ENCODE measurements at regions not wholly inside any gene's neighbourhood (a gene's known extent, or its start where the extent isn't known, plus 50 kb on each side); places are given as distances from the start of the nearest gene placed in this dataset.

DNA sequence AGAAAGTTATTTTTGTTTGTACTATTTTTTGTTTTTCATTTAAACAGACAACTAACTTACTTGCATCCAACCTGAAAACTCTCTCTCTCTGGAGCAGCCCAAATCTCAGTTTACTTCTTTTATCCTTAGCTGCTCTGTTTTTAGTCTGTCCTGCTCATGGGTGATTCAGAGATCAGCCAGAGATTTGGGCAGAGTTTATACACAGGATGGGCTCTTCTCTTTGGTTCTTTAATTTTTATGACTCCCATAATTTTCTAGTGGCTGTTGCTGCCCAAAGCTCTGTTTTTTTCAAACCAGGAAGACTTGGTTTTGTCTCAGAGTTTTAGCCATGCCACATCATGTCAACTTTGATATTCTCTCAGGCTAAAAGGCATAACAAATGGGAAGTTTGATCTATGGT is 86.8 kb upstream of the CD55 start:
- Histone ChIP-seq H3K27ac (replicated peaks; ENCODE audit: low read length) (no peak overlapping the region), H2BK5ac (ENCODE audit: low read length) (no peak overlapping the region), H3K4me2 (ENCODE audit: insufficient read depth, low read length, poor library complexity, severe bottlenecking) (no peak overlapping the region), H3K4me3 (ENCODE audit: low read length in 2 of 2) (no peak overlapping the region), H3K4me1 (ENCODE audit: control insufficient read depth in 2 of 2, insufficient read depth in 1 of 2, low read depth in 1 of 2, low read length in 2 of 2) (no peaks in the 10 kb centered on the region), H2AFZ (ENCODE audit: low read length) (no peak overlapping the region), H3K9me3 (replicated peaks in 1 of 2; ENCODE audit: control insufficient read depth in 2 of 2, insufficient read depth in 1 of 2, low read depth in 1 of 2, low read length in 2 of 2) (no peaks in the 10 kb centered on the region), H2AK5ac (ENCODE audit: low read depth, low read length) (no peak overlapping the region), H4K8ac (ENCODE audit: low read depth, low read length) (no peak overlapping the region), H3K23ac (ENCODE audit: low read depth, low read length, poor library complexity) (no peak overlapping the region), H3K27me3 (ENCODE audit: control insufficient read depth in 3 of 3, insufficient read depth in 3 of 3, low read depth in 1 of 3, low read length in 3 of 3) (no peaks in the 10 kb centered on the region), H3K36me3 (replicated peaks in 1 of 2; ENCODE audit: control insufficient read depth in 2 of 2, insufficient read depth in 2 of 2, low read length in 2 of 2) (no peaks in the 10 kb centered on the region), H3K9ac (ENCODE audit: low read depth, low read length, poor library complexity) (no peak overlapping the region), H4K91ac (ENCODE audit: low read depth, low read length, poor library complexity) (no peak overlapping the region), H2BK120ac (ENCODE audit: low read depth, low read length) (no peak overlapping the region), H2BK12ac (ENCODE audit: low read length) (no peak overlapping the region), H3K79me1 (ENCODE audit: low read depth, low read length) (no peaks in the 10 kb centered on the region), H3K4ac (ENCODE audit: low read length) (no peak overlapping the region), H2BK15ac (ENCODE audit: low read length) (no peak overlapping the region), H3K18ac (ENCODE audit: low read length) (no peak overlapping the region), H3K14ac (ENCODE audit: low read length) (no peak overlapping the region)
- no peak for DNase-seq (ENCODE audit: low spot score)

- Histone ChIP-seq H3K4me2 (ENCODE audit: insufficient read depth, low read length, poor library complexity, severe bottlenecking) (no peak overlapping the region), H3K27ac (replicated peaks; ENCODE audit: low read length) (no peak overlapping the region), H4K8ac (ENCODE audit: low read depth, low read length) (no peak overlapping the region), H2BK120ac (ENCODE audit: low read depth, low read length) (no peak overlapping the region), H2BK12ac (ENCODE audit: low read length) (no peak overlapping the region), H3K18ac (ENCODE audit: low read length) (no peak overlapping the region), H3K36me3 (replicated peaks in 1 of 2; ENCODE audit: control insufficient read depth in 2 of 2, insufficient read depth in 2 of 2, low read length in 2 of 2) (no peaks in the 10 kb centered on the region), H2AFZ (ENCODE audit: low read length) (no peak overlapping the region), H2BK15ac (ENCODE audit: low read length) (no peak overlapping the region), H3K27me3 (ENCODE audit: control insufficient read depth in 3 of 3, insufficient read depth in 3 of 3, low read depth in 1 of 3, low read length in 3 of 3) (no peaks in the 10 kb centered on the region), H4K91ac (ENCODE audit: low read depth, low read length, poor library complexity) (no peak overlapping the region), H3K4me1 (ENCODE audit: control insufficient read depth in 2 of 2, insufficient read depth in 1 of 2, low read depth in 1 of 2, low read length in 2 of 2) (no peaks in the 10 kb centered on the region), H3K4ac (ENCODE audit: low read length) (no peak overlapping the region), H3K14ac (ENCODE audit: low read length) (no peak overlapping the region), H3K23ac (ENCODE audit: low read depth, low read length, poor library complexity) (no peak overlapping the region), H3K4me3 (ENCODE audit: low read length in 2 of 2) (no peak overlapping the region), H2BK5ac (ENCODE audit: low read length) (no peak overlapping the region), H3K79me1 (ENCODE audit: low read depth, low read length) (no peaks in the 10 kb centered on the region), H3K9me3 (replicated peaks in 1 of 2; ENCODE audit: control insufficient read depth in 2 of 2, insufficient read depth in 1 of 2, low read depth in 1 of 2, low read length in 2 of 2) (no peaks in the 10 kb centered on the region), H2AK5ac (ENCODE audit: low read depth, low read length) (no peak overlapping the region), H3K9ac (ENCODE audit: low read depth, low read length, poor library complexity) (no peak overlapping the region)
- no CpG with 5 or more reads among the region's 2 CpGs for WGBS, 2 donors (ENCODE audit: extremely low coverage in 2 of 2, insufficient read length in 2 of 2, insufficient replicate concordance in 1 of 2)
- no peak for DNase-seq (ENCODE audit: low spot score)
These were observed 81.6 kb upstream of the CD55 start for GRCh38 chr1:207239874-207240273.

GRCh38 chr1:207240325-207241101 is 81.0 kb upstream of the CD55 start:
- H3K27ac ChIP-seq (replicated peaks; ENCODE audit: low read length): no peak overlapping the region
- no CpG with 5 or more reads among the region's 5 CpGs for WGBS, 2 donors (ENCODE audit: extremely low coverage in 2 of 2, insufficient read length in 2 of 2, insufficient replicate concordance in 1 of 2)
- no peak overlapping the region for H3K14ac ChIP-seq (ENCODE audit: low read length)
- H4K8ac ChIP-seq (ENCODE audit: low read depth, low read length): no peak overlapping the region
- no peak overlapping the region for H2AK5ac ChIP-seq (ENCODE audit: low read depth, low read length)
- H2BK5ac ChIP-seq (ENCODE audit: low read length): no peak overlapping the region
- H3K18ac ChIP-seq (ENCODE audit: low read length): no peak overlapping the region
- no peaks in the 10 kb centered on the region for H3K36me3 ChIP-seq (replicated peaks in 1 of 2; ENCODE audit: control insufficient read depth in 2 of 2, insufficient read depth in 2 of 2, low read length in 2 of 2)
- H3K23ac ChIP-seq (ENCODE audit: low read depth, low read length, poor library complexity): no peak overlapping the region
- H2BK12ac ChIP-seq (ENCODE audit: low read length): no peak overlapping the region
- H3K4ac ChIP-seq (ENCODE audit: low read length): no peak overlapping the region
- no peak for DNase-seq (ENCODE audit: low spot score)
- no peaks in the 10 kb centered on the region for H3K4me1 ChIP-seq (ENCODE audit: control insufficient read depth in 2 of 2, insufficient read depth in 1 of 2, low read depth in 1 of 2, low read length in 2 of 2)
- H2BK120ac ChIP-seq (ENCODE audit: low read depth, low read length): no peak overlapping the region
- no peak overlapping the region for H3K4me3 ChIP-seq (ENCODE audit: low read length in 2 of 2)
- H3K9me3 ChIP-seq (replicated peaks in 1 of 2; ENCODE audit: control insufficient read depth in 2 of 2, insufficient read depth in 1 of 2, low read depth in 1 of 2, low read length in 2 of 2): no peaks in the 10 kb centered on the region
- no peaks in the 10 kb centered on the region for H3K27me3 ChIP-seq (ENCODE audit: control insufficient read depth in 3 of 3, insufficient read depth in 3 of 3, low read depth in 1 of 3, low read length in 3 of 3)
- no peak overlapping the region for H3K4me2 ChIP-seq (ENCODE audit: insufficient read depth, low read length, poor library complexity, severe bottlenecking)
- H2BK15ac ChIP-seq (ENCODE audit: low read length): no peak overlapping the region
- no peak overlapping the region for H2AFZ ChIP-seq (ENCODE audit: low read length)
- no peak overlapping the region for H3K9ac ChIP-seq (ENCODE audit: low read depth, low read length, poor library complexity)
- no peak overlapping the region for H4K91ac ChIP-seq (ENCODE audit: low read depth, low read length, poor library complexity)
- H3K79me1 ChIP-seq (ENCODE audit: low read depth, low read length): no peaks in the 10 kb centered on the region

DNA sequence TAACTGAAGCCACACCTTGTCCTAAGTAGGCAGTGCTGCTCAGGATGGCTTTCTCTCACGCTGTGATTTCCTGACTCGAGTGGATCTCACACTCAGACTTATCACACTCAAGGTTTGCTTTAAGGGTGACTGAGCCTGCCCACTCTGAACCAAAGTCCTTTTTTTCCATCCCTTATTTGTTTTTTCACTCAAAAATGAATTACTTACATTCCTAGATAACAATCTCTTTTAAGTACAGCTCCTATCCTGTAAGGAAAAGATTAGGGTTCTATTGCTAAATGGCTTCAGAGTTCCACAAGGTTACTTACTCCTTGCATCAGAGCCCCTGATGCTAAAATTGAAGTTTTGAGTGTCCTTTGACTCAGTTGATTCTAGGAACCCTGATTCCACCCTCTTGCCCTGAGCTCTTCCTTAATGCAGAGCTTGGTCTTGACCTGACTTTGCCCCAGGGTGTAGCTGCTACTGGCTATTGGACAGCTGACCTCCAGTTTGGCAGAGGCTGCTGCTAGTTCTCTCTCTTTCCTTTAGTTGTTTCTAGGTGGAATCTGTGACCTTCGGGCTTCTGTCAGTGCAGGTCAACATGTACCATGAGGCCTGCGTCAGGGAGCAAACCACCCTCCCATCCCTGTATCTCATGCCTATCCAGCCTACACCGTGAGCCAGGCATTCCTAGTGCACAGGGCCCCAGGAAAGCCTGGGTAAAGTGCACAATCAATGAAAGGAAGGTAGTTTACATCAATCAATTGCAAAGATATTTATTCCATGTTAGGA is 80.1 kb upstream of the CD55 start:
- H3K4me2 ChIP-seq (ENCODE audit: insufficient read depth, low read length, poor library complexity, severe bottlenecking): no peak overlapping the region
- no peak overlapping the region for H3K4me3 ChIP-seq (ENCODE audit: low read length in 2 of 2)
- H4K91ac ChIP-seq (ENCODE audit: low read depth, low read length, poor library complexity): no peak overlapping the region
- H2BK12ac ChIP-seq (ENCODE audit: low read length): no peak overlapping the region
- no CpG with 5 or more reads among the region's 5 CpGs for WGBS, 2 donors (ENCODE audit: extremely low coverage in 2 of 2, insufficient read length in 2 of 2, insufficient replicate concordance in 1 of 2)
- H3K4ac ChIP-seq (ENCODE audit: low read length): no peak overlapping the region
- no peak overlapping the region for H3K14ac ChIP-seq (ENCODE audit: low read length)
- no peaks in the 10 kb centered on the region for H3K27me3 ChIP-seq (ENCODE audit: control insufficient read depth in 3 of 3, insufficient read depth in 3 of 3, low read depth in 1 of 3, low read length in 3 of 3)
- H3K23ac ChIP-seq (ENCODE audit: low read depth, low read length, poor library complexity): no peak overlapping the region
- no peak overlapping the region for H4K8ac ChIP-seq (ENCODE audit: low read depth, low read length)
- H2BK120ac ChIP-seq (ENCODE audit: low read depth, low read length): no peak overlapping the region
- H3K9ac ChIP-seq (ENCODE audit: low read depth, low read length, poor library complexity): no peak overlapping the region
- H3K9me3 ChIP-seq (replicated peaks in 1 of 2; ENCODE audit: control insufficient read depth in 2 of 2, insufficient read depth in 1 of 2, low read depth in 1 of 2, low read length in 2 of 2): no peaks in the 10 kb centered on the region
- no peak overlapping the region for H3K27ac ChIP-seq (replicated peaks; ENCODE audit: low read length)
- no peaks in the 10 kb centered on the region for H3K4me1 ChIP-seq (ENCODE audit: control insufficient read depth in 2 of 2, insufficient read depth in 1 of 2, low read depth in 1 of 2, low read length in 2 of 2)
- no peak overlapping the region for H2AK5ac ChIP-seq (ENCODE audit: low read depth, low read length)
- H3K18ac ChIP-seq (ENCODE audit: low read length): no peak overlapping the region
- no peak overlapping the region for H2BK5ac ChIP-seq (ENCODE audit: low read length)
- no peak overlapping the region for H2AFZ ChIP-seq (ENCODE audit: low read length)
- H3K36me3 ChIP-seq (replicated peaks in 1 of 2; ENCODE audit: control insufficient read depth in 2 of 2, insufficient read depth in 2 of 2, low read length in 2 of 2): no peaks in the 10 kb centered on the region
- H2BK15ac ChIP-seq (ENCODE audit: low read length): no peak overlapping the region
- H3K79me1 ChIP-seq (ENCODE audit: low read depth, low read length): no peaks in the 10 kb centered on the region
- DNase-seq (ENCODE audit: low spot score): no peak
